GM12892 (cell line): ENCODE measurements at regions not wholly inside any gene's neighbourhood (a gene's known extent, or its start where the extent isn't known, plus 50 kb on each side); places are given as distances from the start of the nearest gene placed in this dataset.

ENCODE experiments used
- POLR2A ChIP-seq: IDR thresholded peaks from 2 replicates; pipeline ENCODE4 v1.6.1; 2011; ENCODE audit warnings: low read depth, low read length, control low read depth
- POLR2AphosphoS5 ChIP-seq: IDR thresholded peaks from 2 replicates; pipeline ENCODE4 v1.6.1; 2011; ENCODE audit warnings: low read depth, low read length, control low read depth
- TAF1 ChIP-seq: IDR thresholded peaks from 2 replicates; pipeline ENCODE4 v1.6.1; 2011; ENCODE audit warnings: low read depth, mild to moderate bottlenecking, control low read depth, low read length, borderline replicate concordance

DNA sequence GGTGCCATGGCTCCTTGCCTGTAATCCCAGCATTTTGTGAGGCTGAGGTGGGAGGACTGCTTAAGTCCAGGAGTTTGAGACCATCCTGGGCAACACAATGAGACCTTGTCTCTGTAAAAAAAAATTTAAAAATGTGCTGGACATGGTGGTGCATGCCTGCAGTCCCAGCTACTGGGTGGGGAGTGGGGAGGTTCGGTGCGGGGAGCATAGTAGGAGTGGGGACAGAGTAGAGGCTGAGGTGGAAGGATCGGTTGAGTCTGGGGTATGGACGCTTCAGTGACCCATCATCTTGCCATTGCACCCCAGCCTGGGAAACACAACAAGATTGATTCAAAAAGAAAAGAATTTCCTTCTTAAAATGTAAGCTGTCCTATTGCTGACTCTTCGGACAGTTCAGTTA is 1490.0 kb upstream of the GBE1 start:
- TF ChIP-seq POLR2A (no peak), POLR2AphosphoS5 (no peak), TAF1 (no peak)
